ENCODE measurements at regions not wholly inside any gene's neighbourhood (a gene's known extent, or its start where the extent isn't known, plus 50 kb on each side); places are given as distances from the start of the nearest gene placed in this dataset.

GRCh38 chr6:95687839-95688238, 110.5 kb downstream of the MANEA start:
- no peak for TF ChIP-seq ZFYVE20 (CRISPR knock-in tag; IDR thresholded peaks at IDR 0.05; ENCODE audit: borderline replicate concordance, low read depth)
- TF ChIP-seq CTCF (CRISPR knock-in tag; IDR thresholded peaks at IDR 0.05) = no peak
- no peak for TF ChIP-seq POGZ (CRISPR knock-in tag; IDR thresholded peaks at IDR 0.05)
- no peak for TF ChIP-seq TCF12 (IDR thresholded peaks at IDR 0.05)
- no peak for TF ChIP-seq TCF12 (CRISPR knock-in tag; IDR thresholded peaks at IDR 0.05)
- no peak for TF ChIP-seq AKAP8 (CRISPR knock-in tag; IDR thresholded peaks at IDR 0.05)
- TF ChIP-seq TCF7L2 (IDR thresholded peaks at IDR 0.05; ENCODE audit: low read depth, low read length) = no peak
- TF ChIP-seq JUN (CRISPR knock-in tag; IDR thresholded peaks at IDR 0.05) = no peak
- no peak for TF ChIP-seq ZBTB8A (CRISPR knock-in tag; IDR thresholded peaks at IDR 0.05; ENCODE audit: borderline replicate concordance, low read depth)
- no peak for TF ChIP-seq SRSF1 (optimal IDR thresholded peaks at IDR 0.05; ENCODE audit: low read depth, low read length)

Data from HepG2 (cell line).